ENCODE measurements at regions not wholly inside any gene's neighbourhood (a gene's known extent, or its start where the extent isn't known, plus 50 kb on each side); places are given as distances from the start of the nearest gene placed in this dataset.

- Mint-ChIP-seq H3K27ac (no peak overlapping the region), H3K9me3 (peaks cover 11% of the 10 kb centered on the region), H3K4me3 (no peak overlapping the region), H3K36me3 (no peaks in the 10 kb centered on the region), H3K27me3 (no peaks in the 10 kb centered on the region), H3K4me1 (no peaks in the 10 kb centered on the region)
- no peak for DNase-seq
These were observed 375.7 kb upstream of the CDH9 start for GRCh38 chr5:27414099-27414498.

- Mint-ChIP-seq H3K27me3 (no peaks in the 10 kb centered on the region), H3K4me1 (no peaks in the 10 kb centered on the region), H3K36me3 (no peaks in the 10 kb centered on the region), H3K27ac (no peak overlapping the region), H3K9me3 (peaks cover 13% of the 10 kb centered on the region), H3K4me3 (no peak overlapping the region)
- no peak for DNase-seq
These were observed 374.0 kb upstream of the CDH9 start for GRCh38 chr5:27412384-27412783.

DNA sequence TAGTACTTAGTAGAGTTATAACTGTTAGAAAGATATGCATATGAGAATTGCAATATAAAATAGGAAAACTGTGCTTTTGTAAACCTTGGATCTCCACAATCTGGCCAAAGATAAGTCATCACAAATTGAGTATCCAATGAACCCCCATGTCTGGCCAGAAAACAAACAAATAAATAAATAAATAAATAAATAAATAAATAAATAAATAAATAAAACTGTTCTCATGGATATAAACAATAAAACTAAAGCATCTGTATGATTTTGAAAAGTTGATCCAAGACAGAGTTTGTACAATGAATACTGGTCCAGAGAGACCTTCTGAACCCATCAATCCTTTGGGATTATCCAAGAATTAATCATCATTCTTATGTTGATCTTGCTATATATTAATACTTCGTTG, 367.6 kb upstream of the CDH9 start:
- H3K27me3 Mint-ChIP-seq = no peaks in the 10 kb centered on the region
- H3K27ac Mint-ChIP-seq = no peak overlapping the region
- no peaks in the 10 kb centered on the region for H3K36me3 Mint-ChIP-seq
- no peak overlapping the region for H3K4me3 Mint-ChIP-seq
- H3K4me1 Mint-ChIP-seq = no peaks in the 10 kb centered on the region
- H3K9me3 Mint-ChIP-seq = peaks cover 6% of the 10 kb centered on the region
- DNase-seq = no peak

GRCh38 chr5:27403243-27403882, 365.0 kb upstream of the CDH9 start:
- Mint-ChIP-seq H3K27me3 (no peaks in the 10 kb centered on the region), H3K4me3 (no peak overlapping the region), H3K36me3 (no peaks in the 10 kb centered on the region), H3K9me3 (peaks cover 14% of the 10 kb centered on the region), H3K4me1 (no peaks in the 10 kb centered on the region), H3K27ac (no peak overlapping the region)
- no peak for DNase-seq

- no peaks in the 10 kb centered on the region for H3K36me3 Mint-ChIP-seq
- no peaks in the 10 kb centered on the region for H3K27me3 Mint-ChIP-seq
- H3K4me3 Mint-ChIP-seq = no peak overlapping the region
- DNase-seq = no peak
- no peak overlapping the region for H3K27ac Mint-ChIP-seq
- no peaks in the 10 kb centered on the region for H3K4me1 Mint-ChIP-seq
- peaks cover 14% of the 10 kb centered on the region for H3K9me3 Mint-ChIP-seq
These were observed 364.4 kb upstream of the CDH9 start for GRCh38 chr5:27402828-27403227.

DNA sequence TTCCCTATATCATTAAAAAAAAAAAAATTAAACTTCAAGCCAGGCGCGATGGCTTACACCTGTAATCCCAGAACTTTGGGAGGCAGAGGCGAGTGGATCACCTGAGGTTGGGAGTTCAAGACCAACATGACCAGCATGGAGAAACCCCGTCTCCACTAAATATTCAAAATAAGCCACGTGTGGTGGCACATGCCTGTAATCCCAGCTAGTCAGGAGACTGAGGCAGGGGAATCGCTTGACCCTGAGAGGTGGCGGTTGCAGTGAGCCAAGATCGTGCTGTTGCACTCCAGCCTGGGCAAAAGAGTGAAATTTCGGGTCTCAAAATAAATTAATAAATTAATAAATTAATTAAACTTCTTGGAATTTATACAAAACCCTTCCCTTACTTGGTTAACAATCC, 358.6 kb upstream of the CDH9 start:
- Mint-ChIP-seq H3K4me3 (no peak overlapping the region), H3K36me3 (no peaks in the 10 kb centered on the region), H3K27me3 (no peaks in the 10 kb centered on the region), H3K4me1 (no peaks in the 10 kb centered on the region), H3K27ac (no peak overlapping the region), H3K9me3 (peaks cover 13% of the 10 kb centered on the region)
- DNase-seq = no peak

DNA sequence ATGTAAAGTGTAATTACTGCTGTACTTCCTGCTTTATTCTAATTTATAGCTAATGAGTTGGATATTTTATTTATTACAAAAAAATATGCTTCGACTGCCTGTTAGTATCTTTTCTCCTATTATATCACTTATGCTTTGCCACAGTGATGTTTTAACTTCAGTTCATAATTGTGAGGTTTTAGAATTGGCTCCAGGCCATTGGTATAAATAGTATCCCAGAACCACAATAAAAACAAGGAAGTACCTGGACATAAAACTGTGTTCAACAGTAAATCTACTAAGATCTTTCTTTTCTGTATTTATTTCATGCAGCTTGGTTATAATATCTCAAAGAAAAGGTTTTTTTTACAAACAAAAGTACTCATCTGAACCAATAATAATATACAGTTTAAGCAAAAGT, 354.3 kb upstream of the CDH9 start:
- H3K9me3 Mint-ChIP-seq = peaks cover 2% of the 10 kb centered on the region
- no peak overlapping the region for H3K27ac Mint-ChIP-seq
- no peak for DNase-seq
- no peaks in the 10 kb centered on the region for H3K36me3 Mint-ChIP-seq
- no peaks in the 10 kb centered on the region for H3K4me1 Mint-ChIP-seq
- H3K4me3 Mint-ChIP-seq = no peak overlapping the region
- no peaks in the 10 kb centered on the region for H3K27me3 Mint-ChIP-seq

- Mint-ChIP-seq H3K4me3 (no peak overlapping the region), H3K9me3 (peaks cover 4% of the 10 kb centered on the region), H3K27me3 (no peaks in the 10 kb centered on the region), H3K4me1 (no peaks in the 10 kb centered on the region), H3K36me3 (no peaks in the 10 kb centered on the region), H3K27ac (no peak overlapping the region)
- DNase-seq = no peak
These were observed 351.3 kb upstream of the CDH9 start for GRCh38 chr5:27389696-27390095.

- Mint-ChIP-seq H3K4me1 (no peaks in the 10 kb centered on the region), H3K4me3 (no peak overlapping the region), H3K9me3 (peaks cover 4% of the 10 kb centered on the region), H3K27me3 (no peaks in the 10 kb centered on the region), H3K36me3 (no peaks in the 10 kb centered on the region), H3K27ac (no peak overlapping the region)
- no peak for DNase-seq
These were observed 350.4 kb upstream of the CDH9 start for GRCh38 chr5:27388755-27389154.

- Mint-ChIP-seq H3K36me3 (no peaks in the 10 kb centered on the region), H3K4me3 (no peak overlapping the region), H3K4me1 (no peaks in the 10 kb centered on the region), H3K27ac (no peak overlapping the region), H3K9me3 (peaks cover 4% of the 10 kb centered on the region), H3K27me3 (no peaks in the 10 kb centered on the region)
- no peak for DNase-seq
These were observed 349.2 kb upstream of the CDH9 start for GRCh38 chr5:27387535-27388073.

DNA sequence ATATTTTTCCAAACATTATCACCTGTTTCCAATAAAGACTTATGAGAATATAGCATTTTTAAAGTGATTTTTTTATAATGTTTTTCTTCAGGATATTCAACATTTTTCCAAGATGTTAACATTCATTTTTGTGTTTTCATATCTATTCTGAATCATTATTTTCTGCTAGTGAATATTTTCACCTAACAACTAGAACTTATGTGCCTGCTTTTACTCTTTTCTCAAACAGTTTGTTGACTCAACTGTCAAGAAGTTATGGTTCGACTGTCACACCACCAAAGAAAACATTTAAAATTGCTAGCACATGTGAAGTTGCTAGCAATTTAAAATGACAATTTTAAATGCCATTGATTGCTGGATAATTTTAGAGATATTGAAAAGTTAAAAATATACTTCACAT, 343.3 kb upstream of the CDH9 start:
- no peaks in the 10 kb centered on the region for H3K27me3 Mint-ChIP-seq
- no peak overlapping the region for H3K4me3 Mint-ChIP-seq
- H3K36me3 Mint-ChIP-seq = no peaks in the 10 kb centered on the region

GRCh38 chr5:27377626-27378025, 339.2 kb upstream of the CDH9 start:
- H3K9me3 Mint-ChIP-seq = peaks cover 4% of the 10 kb centered on the region
- no peak for DNase-seq
- no peaks in the 10 kb centered on the region for H3K4me1 Mint-ChIP-seq
- no peak overlapping the region for H3K27ac Mint-ChIP-seq
- no peak overlapping the region for H3K4me3 Mint-ChIP-seq
- H3K36me3 Mint-ChIP-seq = no peaks in the 10 kb centered on the region
- no peaks in the 10 kb centered on the region for H3K27me3 Mint-ChIP-seq

More for the DNA sequence above, 343.3 kb upstream of the CDH9 start:
- Mint-ChIP-seq H3K4me1 (no peaks in the 10 kb centered on the region), H3K9me3 (peaks cover 4% of the 10 kb centered on the region), H3K27ac (no peak overlapping the region)
- no peak for DNase-seq

GRCh38 chr5:27353970-27354369, 315.6 kb upstream of the CDH9 start:
- H3K4me1 Mint-ChIP-seq = no peaks in the 10 kb centered on the region
- no peak overlapping the region for H3K4me3 Mint-ChIP-seq
- no peak overlapping the region for H3K27ac Mint-ChIP-seq
- H3K36me3 Mint-ChIP-seq = no peaks in the 10 kb centered on the region
- no peak for DNase-seq
- H3K27me3 Mint-ChIP-seq = no peaks in the 10 kb centered on the region
- peaks cover 8% of the 10 kb centered on the region for H3K9me3 Mint-ChIP-seq

- Mint-ChIP-seq H3K36me3 (no peaks in the 10 kb centered on the region), H3K4me3 (no peak overlapping the region), H3K27me3 (no peaks in the 10 kb centered on the region), H3K27ac (no peak overlapping the region), H3K4me1 (no peaks in the 10 kb centered on the region), H3K9me3 (peaks cover 8% of the 10 kb centered on the region)
- no peak for DNase-seq
These were observed 315.2 kb upstream of the CDH9 start for GRCh38 chr5:27353540-27353939.

DNA sequence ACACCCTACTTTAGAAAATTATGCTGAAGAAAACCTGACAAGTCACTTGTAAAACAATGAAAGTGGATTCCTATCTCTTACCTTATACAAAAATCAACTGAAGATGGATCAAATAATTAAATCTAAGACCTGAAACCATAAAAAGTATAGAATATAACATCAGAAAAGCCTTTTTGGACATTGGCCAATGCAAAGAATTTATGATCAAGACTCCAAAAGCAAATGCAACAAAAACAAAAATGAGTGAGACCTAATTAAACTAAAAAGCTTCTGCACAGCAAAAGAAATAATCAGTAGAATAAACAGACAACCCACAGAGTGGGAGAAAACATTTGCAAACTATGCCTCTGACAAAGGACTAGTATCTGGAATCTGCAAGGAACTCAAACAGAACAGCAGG, 303.0 kb upstream of the CDH9 start:
- H3K36me3 Mint-ChIP-seq = no peaks in the 10 kb centered on the region
- H3K9me3 Mint-ChIP-seq = peaks cover 13% of the 10 kb centered on the region
- H3K4me3 Mint-ChIP-seq = no peak overlapping the region
- no peaks in the 10 kb centered on the region for H3K27me3 Mint-ChIP-seq
- no peak for DNase-seq
- H3K27ac Mint-ChIP-seq = no peak overlapping the region
- no peaks in the 10 kb centered on the region for H3K4me1 Mint-ChIP-seq

DNA sequence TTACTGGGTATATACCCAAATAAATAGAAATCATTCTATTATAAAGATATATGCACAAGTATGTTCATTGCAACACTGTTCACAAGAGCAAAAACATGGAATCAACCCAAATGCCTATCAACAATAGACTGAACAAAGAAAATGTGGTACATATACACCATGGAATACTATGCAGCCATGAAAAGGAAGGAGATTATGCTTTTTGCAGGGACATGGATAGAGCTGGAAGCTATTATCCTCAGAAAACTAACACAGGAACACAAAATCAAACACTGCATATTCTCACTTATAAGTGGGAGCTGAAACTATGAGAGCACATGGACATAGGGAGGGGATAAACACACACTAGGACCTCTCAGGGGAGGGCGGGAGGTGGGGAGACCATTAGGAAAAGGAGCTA, 298.4 kb upstream of the CDH9 start:
- Mint-ChIP-seq H3K27ac (no peak overlapping the region), H3K36me3 (no peaks in the 10 kb centered on the region), H3K27me3 (no peaks in the 10 kb centered on the region), H3K4me1 (no peaks in the 10 kb centered on the region), H3K4me3 (no peak overlapping the region), H3K9me3 (peaks cover 8% of the 10 kb centered on the region)
- no peak for DNase-seq
